Adipocyte (in vitro differentiated cells): ENCODE measurements at regions not wholly inside any gene's neighbourhood (a gene's known extent, or its start where the extent isn't known, plus 50 kb on each side); places are given as distances from the start of the nearest gene placed in this dataset.

Experiments used
- DNase-seq: peaks from one replicate; pipeline ENCODE4 v3.0.0-alpha.2; 2015; ENCODE audit warnings: low read depth
- H3K27me3 ChIP-seq: replicated peaks from 2 replicates; pipeline ENCODE4 v1.7.0; 2013; ENCODE audit warnings: mild to moderate bottlenecking, low read length, moderate library complexity; ENCODE audit not compliant: control insufficient read depth, insufficient read depth
- H3K36me3 ChIP-seq: 2 replicates; pipeline ENCODE4 v1.7.0; 2013; ENCODE audit warnings: low read length, mild to moderate bottlenecking, moderate library complexity; ENCODE audit not compliant: control insufficient read depth, insufficient read depth, severe bottlenecking
- H3K4me1 ChIP-seq: 2 replicates; pipeline ENCODE4 v1.7.0; 2013; ENCODE audit warnings: mild to moderate bottlenecking, low read length, moderate library complexity; ENCODE audit not compliant: control insufficient read depth, insufficient read depth
- H3K4me3 ChIP-seq: 2 replicates; pipeline ENCODE4 v1.7.0; 2013; ENCODE audit warnings: mild to moderate bottlenecking, low read length, moderate library complexity
- H3K9ac ChIP-seq: 2 replicates; pipeline ENCODE4 v1.7.0; 2013; ENCODE audit warnings: mild to moderate bottlenecking, low read length, moderate library complexity
- H3K9me3 ChIP-seq: 2 replicates; pipeline ENCODE4 v1.7.0; 2013; ENCODE audit warnings: mild to moderate bottlenecking, low read length, moderate library complexity; ENCODE audit not compliant: control insufficient read depth

GRCh38 chr10:124291001-124291701 is 127.6 kb downstream of the OAT start:
- H3K27me3 ChIP-seq: peaks cover 5% of the 10 kb centered on the region
- H3K9me3 ChIP-seq: no peaks in the 10 kb centered on the region
- H3K9ac ChIP-seq: no peak overlapping the region
- no peaks in the 10 kb centered on the region for H3K4me1 ChIP-seq
- H3K36me3 ChIP-seq: no peaks in the 10 kb centered on the region
- DNase-seq: peak; percentile 49
- H3K4me3 ChIP-seq: no peak overlapping the region

- peak; percentile 33 for DNase-seq
- Histone ChIP-seq H3K4me3 (no peak overlapping the region), H3K36me3 (no peaks in the 10 kb centered on the region), H3K9ac (no peak overlapping the region), H3K27me3 (peaks cover 5% of the 10 kb centered on the region), H3K4me1 (no peaks in the 10 kb centered on the region), H3K9me3 (no peaks in the 10 kb centered on the region)
Observed at GRCh38 chr10:124289851-124290795, 128.6 kb downstream of the OAT start.

GRCh38 chr10:124288928-124289850 is 129.5 kb downstream of the OAT start:
- H3K36me3 ChIP-seq: no peaks in the 10 kb centered on the region
- H3K27me3 ChIP-seq: peaks cover 8% of the 10 kb centered on the region
- DNase-seq: no peak
- no peaks in the 10 kb centered on the region for H3K9me3 ChIP-seq
- no peak overlapping the region for H3K4me3 ChIP-seq
- no peaks in the 10 kb centered on the region for H3K4me1 ChIP-seq
- no peak overlapping the region for H3K9ac ChIP-seq

GRCh38 chr10:124288486-124288885 is 130.2 kb downstream of the OAT start:
- DNase-seq: no peak
- Histone ChIP-seq H3K4me1 (no peaks in the 10 kb centered on the region), H3K4me3 (no peak overlapping the region), H3K9ac (no peak overlapping the region), H3K27me3 (peaks cover 10% of the 10 kb centered on the region), H3K9me3 (no peaks in the 10 kb centered on the region), H3K36me3 (no peaks in the 10 kb centered on the region)

- no peak for DNase-seq
- no peak overlapping the region for H3K4me3 ChIP-seq
- no peak overlapping the region for H3K9ac ChIP-seq
- no peaks in the 10 kb centered on the region for H3K4me1 ChIP-seq
- no peaks in the 10 kb centered on the region for H3K36me3 ChIP-seq
- peaks cover 14% of the 10 kb centered on the region for H3K27me3 ChIP-seq
- no peaks in the 10 kb centered on the region for H3K9me3 ChIP-seq
Observed at GRCh38 chr10:124287791-124288190, 130.9 kb downstream of the OAT start.

GRCh38 chr10:124287071-124287685 is 131.5 kb downstream of the OAT start:
- Histone ChIP-seq H3K9me3 (no peaks in the 10 kb centered on the region), H3K9ac (no peak overlapping the region), H3K36me3 (no peaks in the 10 kb centered on the region), H3K27me3 (peaks cover 14% of the 10 kb centered on the region), H3K4me1 (no peaks in the 10 kb centered on the region), H3K4me3 (no peak overlapping the region)
- DNase-seq: no peak

GRCh38 chr10:124286621-124287020 is 132.1 kb downstream of the OAT start:
- Histone ChIP-seq H3K36me3 (no peaks in the 10 kb centered on the region), H3K27me3 (peaks cover 18% of the 10 kb centered on the region), H3K9me3 (no peaks in the 10 kb centered on the region), H3K4me3 (no peak overlapping the region), H3K4me1 (no peaks in the 10 kb centered on the region), H3K9ac (no peak overlapping the region)
- DNase-seq: no peak

GRCh38 chr10:124285587-124286527 is 132.9 kb downstream of the OAT start:
- Histone ChIP-seq H3K9me3 (no peaks in the 10 kb centered on the region), H3K36me3 (no peaks in the 10 kb centered on the region), H3K9ac (no peak overlapping the region), H3K4me3 (peak overlapping the region; percentile 66), H3K4me1 (no peaks in the 10 kb centered on the region), H3K27me3 (peaks cover 23% of the 10 kb centered on the region)
- DNase-seq: peak; percentile 60

GRCh38 chr10:124283949-124284250 is 134.8 kb downstream of the OAT start:
- no peak for DNase-seq
- H3K27me3 ChIP-seq: peaks cover 18% of the 10 kb centered on the region
- peaks cover 4% of the 10 kb centered on the region for H3K9me3 ChIP-seq
- H3K4me3 ChIP-seq: no peak overlapping the region
- no peaks in the 10 kb centered on the region for H3K4me1 ChIP-seq
- H3K36me3 ChIP-seq: no peaks in the 10 kb centered on the region
- no peak overlapping the region for H3K9ac ChIP-seq
